CD4-positive, CD25-positive, alpha-beta regulatory T cell (primary cell): ENCODE measurements at regions not wholly inside any gene's neighbourhood (a gene's known extent, or its start where the extent isn't known, plus 50 kb on each side); places are given as distances from the start of the nearest gene placed in this dataset.

Source experiments
- ATAC-seq, 2 donors: fragments of 150-1000 bp; cut with Tn5 transposase; one replicate each; pipeline ENCODE4 v1.10.0; 2021; ENCODE audit warnings: low read depth in 2 of 2, moderate number of reproducible peaks in 2 of 2, moderate library complexity in 1 of 2
- DNase-seq, 3 donors: peaks; one replicate each; pipeline versions ENCODE4 v3.0.0 to v3.0.0-alpha.2; 2012 to 2022; ENCODE audit warnings: mixed read lengths in 1 of 3
- H3K27ac ChIP-seq: one replicate; pipeline ENCODE4 v1.7.0; 2013; ENCODE audit warnings: mild to moderate bottlenecking, low read length; ENCODE audit not compliant: insufficient read depth, poor library complexity, severe bottlenecking
- H3K27me3 ChIP-seq: one replicate; pipeline ENCODE4 v1.7.0; 2013; ENCODE audit warnings: low read length; ENCODE audit not compliant: control insufficient read depth, insufficient read depth
- H3K36me3 ChIP-seq: one replicate; pipeline ENCODE4 v1.7.0; 2013; ENCODE audit warnings: mild to moderate bottlenecking, low read length, moderate library complexity; ENCODE audit not compliant: control insufficient read depth, insufficient read depth
- H3K4me1 ChIP-seq: 2 replicates; pipeline ENCODE4 v1.7.0; 2013; ENCODE audit warnings: mild to moderate bottlenecking, low read length; ENCODE audit not compliant: insufficient read depth, control insufficient read depth, poor library complexity, severe bottlenecking
- H3K4me3 ChIP-seq: one replicate; pipeline ENCODE4 v1.7.0; 2013; ENCODE audit warnings: low read depth, mild to moderate bottlenecking, low read length, moderate library complexity
- H3K9me3 ChIP-seq, 2 experiments: 1 replicate in 1 of 2; 2 replicates in 1 of 2; pipeline ENCODE4 v1.7.0; 2013; ENCODE audit warnings: low read length in 2 of 2, mild to moderate bottlenecking in 1 of 2, moderate library complexity in 1 of 2; ENCODE audit not compliant: control insufficient read depth in 2 of 2
- H3K27ac Mint-ChIP-seq, 3 donors: one replicate each; pipeline ENCODE4 v1.8.0; 2020 to 2022; ENCODE audit warnings: mild to moderate bottlenecking in 3 of 3, mixed read lengths in 3 of 3, moderate library complexity in 2 of 3
- H3K27me3 Mint-ChIP-seq: one replicate; pipeline ENCODE4 v1.8.0; 2022; ENCODE audit warnings: mild to moderate bottlenecking, mixed read lengths
- H3K36me3 Mint-ChIP-seq: one replicate; pipeline ENCODE4 v1.8.0; 2020; ENCODE audit warnings: mixed read lengths
- H3K4me1 Mint-ChIP-seq, 4 donors: one replicate each; pipeline ENCODE4 v1.8.0; 2020 to 2022; ENCODE audit warnings: mixed read lengths in 4 of 4, mild to moderate bottlenecking in 1 of 4
- H3K4me3 Mint-ChIP-seq, 4 donors: one replicate each; pipeline ENCODE4 v1.8.0; 2020 to 2022; ENCODE audit warnings: mild to moderate bottlenecking in 4 of 4, mixed read lengths in 4 of 4, moderate library complexity in 3 of 4
- H3K9me3 Mint-ChIP-seq, 7 donors: one replicate each; pipeline ENCODE4 v1.8.0; 2020 to 2022; ENCODE audit warnings: mixed read lengths in 7 of 7, mild to moderate bottlenecking in 3 of 7, moderate library complexity in 2 of 7

DNA sequence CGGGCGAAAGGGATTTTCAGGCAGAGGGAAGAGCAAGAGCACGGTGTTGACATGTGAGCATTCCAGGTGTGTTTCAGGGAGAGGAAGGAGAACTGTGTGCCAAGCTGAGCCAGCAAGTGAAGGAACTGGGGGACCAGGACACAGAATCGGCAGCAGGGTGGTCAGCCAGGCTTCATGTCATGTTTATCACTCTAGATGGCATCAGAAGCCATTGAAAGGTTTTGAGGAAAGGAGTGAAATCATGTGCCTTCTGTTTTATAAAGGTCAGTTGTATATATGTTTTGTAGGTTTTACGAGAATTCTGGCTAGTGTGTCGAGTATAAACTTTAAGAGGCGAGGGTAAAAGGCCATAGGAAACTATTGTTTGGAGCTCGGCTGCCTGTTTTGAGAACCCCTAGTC is 682.3 kb downstream of the TRIML1 start:
- Histone ChIP-seq H3K4me3 (no peak overlapping the region), H3K27ac (no peak overlapping the region), H3K9me3 (peaks cover 0 to 10% of the 10 kb centered on the region in 2 experiments), H3K36me3 (no peaks in the 10 kb centered on the region), H3K4me1 (no peaks in the 10 kb centered on the region), H3K27me3 (no peaks in the 10 kb centered on the region)
- Mint-ChIP-seq H3K27me3 (no peaks in the 10 kb centered on the region), H3K36me3 (no peaks in the 10 kb centered on the region), H3K27ac (no peak overlapping the region), H3K9me3 (peaks cover 3 to 9% (median 5%) of the 10 kb centered on the region in 7 donors), H3K4me3 (no peak overlapping the region), H3K4me1 (no peaks in the 10 kb centered on the region)
- ATAC-seq (no peak), DNase-seq (no peak)

DNA sequence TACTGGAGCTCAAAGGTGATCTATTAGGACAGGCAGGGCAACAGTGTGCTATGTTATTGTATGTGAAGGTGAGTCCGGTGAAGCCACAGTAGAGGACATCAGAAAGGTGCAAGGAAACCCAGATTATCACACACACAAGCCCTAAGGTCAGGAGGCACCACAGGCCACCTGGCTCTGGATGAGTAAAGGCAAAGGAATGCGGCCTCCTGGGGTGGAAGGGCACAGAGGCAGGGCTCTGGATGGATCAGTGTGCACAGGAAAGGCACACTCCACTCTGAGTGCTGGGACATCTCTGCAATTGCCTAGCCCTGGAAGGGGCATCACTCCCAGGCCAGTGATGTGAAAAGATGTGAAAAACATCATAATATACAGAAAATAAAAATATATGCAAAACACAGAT is 683.5 kb downstream of the TRIML1 start:
- peaks cover 0 to 10% of the 10 kb centered on the region in 2 experiments for H3K9me3 ChIP-seq
- Mint-ChIP-seq H3K27ac (no peak overlapping the region), H3K36me3 (no peaks in the 10 kb centered on the region), H3K27me3 (no peaks in the 10 kb centered on the region), H3K9me3 (peaks cover 3 to 6% (median 4%) of the 10 kb centered on the region in 7 donors), H3K4me1 (no peaks in the 10 kb centered on the region), H3K4me3 (no peak overlapping the region)
- ATAC-seq (no peak), DNase-seq (no peak)
- no peak overlapping the region for H3K27ac ChIP-seq
- H3K4me3 ChIP-seq = no peak overlapping the region
- H3K4me1 ChIP-seq = no peaks in the 10 kb centered on the region
- H3K27me3 ChIP-seq = no peaks in the 10 kb centered on the region
- H3K36me3 ChIP-seq = no peaks in the 10 kb centered on the region

DNA sequence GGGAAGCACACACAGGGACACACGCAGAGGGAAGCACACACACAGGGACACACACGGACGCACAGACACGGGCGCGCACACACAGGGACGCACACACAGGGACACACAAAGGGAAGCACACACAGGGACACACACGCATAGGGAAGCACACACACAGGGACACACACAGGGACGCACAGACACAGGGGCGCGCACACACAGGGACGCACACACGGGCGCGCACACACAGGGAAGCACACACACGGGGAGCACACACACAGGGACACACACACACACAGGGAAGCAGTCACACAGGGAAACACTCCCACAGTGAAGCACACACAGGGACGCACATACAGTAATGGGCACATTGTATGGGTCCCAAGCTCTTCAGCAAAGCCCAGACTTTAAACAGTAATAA is 685.3 kb downstream of the TRIML1 start:
- Histone ChIP-seq H3K4me3 (no peak overlapping the region), H3K9me3 (peaks cover 0 to 6% of the 10 kb centered on the region in 2 experiments), H3K36me3 (no peaks in the 10 kb centered on the region), H3K27ac (no peak overlapping the region), H3K27me3 (no peaks in the 10 kb centered on the region), H3K4me1 (no peaks in the 10 kb centered on the region)
- ATAC-seq = no peak
- no peaks in the 10 kb centered on the region for H3K27me3 Mint-ChIP-seq
- no peak for DNase-seq
- H3K4me1 Mint-ChIP-seq = no peaks in the 10 kb centered on the region
- H3K27ac Mint-ChIP-seq = no peak overlapping the region
- H3K4me3 Mint-ChIP-seq = no peak overlapping the region
- no peaks in the 10 kb centered on the region for H3K36me3 Mint-ChIP-seq
- H3K9me3 Mint-ChIP-seq = peaks cover 0 to 5% (median 1%) of the 10 kb centered on the region in 7 donors

DNA sequence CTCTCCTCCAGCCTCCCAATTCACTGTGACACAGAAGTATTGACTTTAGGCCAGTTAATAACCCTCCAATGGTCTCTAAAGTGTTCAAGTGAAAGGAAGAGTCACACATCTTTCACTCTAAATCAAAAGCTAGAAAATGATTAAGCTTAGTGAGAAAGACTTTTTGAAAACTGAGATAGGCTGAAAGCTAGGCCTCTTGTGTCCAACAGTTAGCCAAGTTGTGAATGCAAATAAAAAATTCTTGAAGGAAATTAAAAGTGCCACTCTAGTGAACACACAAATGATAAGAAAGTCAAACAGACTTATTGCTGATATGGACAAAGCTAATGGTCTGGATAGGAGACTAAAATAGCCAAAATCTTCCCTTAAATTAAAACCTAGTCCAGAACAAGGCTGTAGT is 687.2 kb downstream of the TRIML1 start:
- DNase-seq (no peak), ATAC-seq (no peak)
- peaks cover 0 to 6% of the 10 kb centered on the region in 2 experiments for H3K9me3 ChIP-seq
- H3K27ac Mint-ChIP-seq = no peak overlapping the region
- no peaks in the 10 kb centered on the region for H3K27me3 Mint-ChIP-seq
- H3K36me3 ChIP-seq = no peaks in the 10 kb centered on the region
- no peak overlapping the region for H3K4me3 ChIP-seq
- no peak overlapping the region for H3K27ac ChIP-seq
- no peaks in the 10 kb centered on the region for H3K4me1 ChIP-seq
- no peaks in the 10 kb centered on the region for H3K4me1 Mint-ChIP-seq
- H3K4me3 Mint-ChIP-seq = no peak overlapping the region
- no peaks in the 10 kb centered on the region for H3K36me3 Mint-ChIP-seq
- no peaks in the 10 kb centered on the region for H3K27me3 ChIP-seq
- peaks cover 0 to 5% (median 3%) of the 10 kb centered on the region in 7 donors for H3K9me3 Mint-ChIP-seq

DNA sequence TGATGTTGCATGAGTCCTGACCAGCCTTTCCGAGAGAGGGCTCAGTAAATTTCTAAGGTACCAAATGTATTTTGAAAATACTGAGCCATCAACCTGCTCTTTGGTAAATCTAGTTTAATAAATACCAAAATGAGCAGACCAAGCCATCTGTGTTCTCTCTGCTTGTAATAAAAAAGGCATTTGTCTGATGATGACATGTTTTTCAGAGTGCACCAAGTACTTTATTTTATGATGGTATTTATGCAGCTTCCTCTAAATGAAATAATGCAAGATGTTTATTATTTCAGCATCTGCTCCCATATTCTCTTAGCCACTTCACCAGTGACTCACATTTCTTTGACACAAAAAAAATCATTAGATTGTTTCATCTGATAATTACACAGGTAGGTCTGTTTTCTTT is 700.5 kb downstream of the TRIML1 start:
- no peaks in the 10 kb centered on the region for H3K4me1 ChIP-seq
- H3K36me3 ChIP-seq = no peaks in the 10 kb centered on the region
- H3K4me1 Mint-ChIP-seq = no peaks in the 10 kb centered on the region
- H3K36me3 Mint-ChIP-seq = no peaks in the 10 kb centered on the region
- no peak for DNase-seq
- no peaks in the 10 kb centered on the region for H3K27me3 ChIP-seq
- no peaks in the 10 kb centered on the region for H3K27me3 Mint-ChIP-seq
- no peak overlapping the region for H3K4me3 ChIP-seq
- H3K27ac Mint-ChIP-seq = no peak overlapping the region
- H3K9me3 ChIP-seq = peaks cover 0 to 3% of the 10 kb centered on the region in 2 experiments
- H3K9me3 Mint-ChIP-seq = peaks cover 0 to 9% (median 3%) of the 10 kb centered on the region in 7 donors
- ATAC-seq = no peak
- H3K27ac ChIP-seq = no peak overlapping the region
- H3K4me3 Mint-ChIP-seq = no peak overlapping the region

DNA sequence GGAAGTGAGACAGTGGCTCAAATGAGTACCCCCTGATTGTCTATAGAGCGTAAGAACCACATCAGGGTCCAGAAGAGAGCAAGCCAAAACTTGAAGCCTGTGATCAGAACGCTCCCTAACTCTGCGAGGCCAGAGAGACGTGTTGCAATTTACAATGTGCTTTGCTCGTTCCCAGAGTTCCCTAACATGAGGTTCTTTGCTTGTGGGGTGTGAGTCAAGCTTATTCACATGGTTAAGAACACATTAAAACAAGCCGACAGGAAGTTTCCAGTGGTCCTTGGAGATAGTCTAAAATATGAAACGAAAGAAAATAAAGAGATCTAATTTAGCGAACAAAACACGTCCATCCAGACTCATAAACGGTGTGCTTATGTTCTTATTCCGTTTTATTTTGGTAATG is 702.3 kb downstream of the TRIML1 start:
- H3K36me3 ChIP-seq = no peaks in the 10 kb centered on the region
- H3K27me3 Mint-ChIP-seq = no peaks in the 10 kb centered on the region
- peaks cover 0 to 15% (median 6%) of the 10 kb centered on the region in 7 donors for H3K9me3 Mint-ChIP-seq
- no peak overlapping the region for H3K27ac ChIP-seq
- H3K4me1 Mint-ChIP-seq = no peaks in the 10 kb centered on the region
- H3K36me3 Mint-ChIP-seq = no peaks in the 10 kb centered on the region
- no peaks in the 10 kb centered on the region for H3K4me1 ChIP-seq
- H3K4me3 Mint-ChIP-seq = no peak overlapping the region
- DNase-seq (no peak), ATAC-seq (no peak)
- no peak overlapping the region for H3K27ac Mint-ChIP-seq
- peaks cover 0 to 3% of the 10 kb centered on the region in 2 experiments for H3K9me3 ChIP-seq
- no peak overlapping the region for H3K4me3 ChIP-seq
- no peaks in the 10 kb centered on the region for H3K27me3 ChIP-seq

DNA sequence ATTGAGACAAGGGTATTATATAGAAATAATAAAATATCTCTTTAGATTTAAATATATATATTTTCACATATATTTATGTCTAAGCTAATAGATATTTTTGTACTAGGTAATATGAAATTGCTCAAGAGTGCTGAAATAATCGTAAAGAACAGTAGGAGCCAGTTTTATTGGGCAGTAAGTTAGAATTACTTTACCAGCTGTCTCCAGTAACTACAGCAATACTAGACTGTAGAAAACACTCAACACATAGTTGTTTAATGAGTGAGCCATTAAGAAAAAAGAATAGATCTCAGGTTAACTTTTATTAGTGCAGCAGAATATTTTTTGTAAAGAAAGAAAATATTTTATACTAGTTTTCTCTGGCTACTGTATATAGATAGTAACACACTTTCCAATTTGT is 715.2 kb downstream of the TRIML1 start:
- Mint-ChIP-seq H3K4me1 (no peaks in the 10 kb centered on the region), H3K27ac (no peak overlapping the region), H3K4me3 (no peak overlapping the region), H3K36me3 (no peaks in the 10 kb centered on the region), H3K27me3 (no peaks in the 10 kb centered on the region), H3K9me3 (peaks cover 5 to 24% (median 9%) of the 10 kb centered on the region in 7 donors)
- no peaks in the 10 kb centered on the region for H3K36me3 ChIP-seq
- no peak overlapping the region for H3K4me3 ChIP-seq
- DNase-seq (no peak), ATAC-seq (no peak)
- H3K27me3 ChIP-seq = no peaks in the 10 kb centered on the region
- H3K9me3 ChIP-seq = no peaks in the 10 kb centered on the region
- H3K27ac ChIP-seq = no peak overlapping the region
- H3K4me1 ChIP-seq = no peaks in the 10 kb centered on the region

DNA sequence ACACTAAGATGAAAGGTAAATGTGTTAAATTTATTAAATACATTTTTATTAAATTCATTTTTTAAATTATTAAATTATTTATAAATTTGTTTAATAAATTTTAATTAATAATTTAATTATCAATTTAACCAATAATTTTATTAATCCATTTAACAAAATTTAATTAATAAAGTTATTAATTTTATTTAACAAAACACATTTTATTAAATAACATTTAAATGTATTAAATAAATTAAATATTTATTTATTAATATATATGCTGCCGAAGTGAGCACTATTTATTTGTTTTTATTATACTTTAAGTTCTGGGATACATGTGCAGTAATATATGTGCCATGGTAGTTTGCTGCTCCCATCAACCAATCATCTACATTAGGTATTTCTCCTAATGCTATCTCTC is 719.5 kb downstream of the TRIML1 start:
- H3K27ac ChIP-seq = no peak overlapping the region
- no peaks in the 10 kb centered on the region for H3K27me3 ChIP-seq
- Mint-ChIP-seq H3K36me3 (no peaks in the 10 kb centered on the region), H3K27me3 (no peaks in the 10 kb centered on the region), H3K4me1 (no peaks in the 10 kb centered on the region), H3K4me3 (no peak overlapping the region), H3K27ac (no peak overlapping the region), H3K9me3 (peaks cover 3 to 21% (median 6%) of the 10 kb centered on the region in 7 donors)
- DNase-seq = no peak
- no peak overlapping the region for H3K4me3 ChIP-seq
- H3K9me3 ChIP-seq = no peaks in the 10 kb centered on the region
- no peak for ATAC-seq
- no peaks in the 10 kb centered on the region for H3K4me1 ChIP-seq
- H3K36me3 ChIP-seq = no peaks in the 10 kb centered on the region
